Lung (tissue), 11 donors: ENCODE measurements at regions not wholly inside any gene's neighbourhood (a gene's known extent, or its start where the extent isn't known, plus 50 kb on each side); places are given as distances from the start of the nearest gene placed in this dataset.

Experiments
- ATAC-seq: fragments of 200-7000 bp; cut with Tn5 transposase; one replicate; pipeline ENCODE4 v1.9.1; 2020; ENCODE audit warnings: moderate number of reproducible peaks; ENCODE audit not compliant: insufficient read depth, low FRiP score
- DNase-seq, 3 donors: peaks; one replicate each; pipeline ENCODE4 v3.0.0-alpha.2; 2013 to 2017
- H3K27ac ChIP-seq, 2 donors: one replicate each; pipeline ENCODE4 v1.5.1; 2013; ENCODE audit warnings: mild to moderate bottlenecking in 2 of 2, moderate library complexity in 2 of 2, control low read depth in 1 of 2, inconsistent platforms in 1 of 2, low read depth in 1 of 2, low read length in 1 of 2
- H3K27me3 ChIP-seq, 3 donors: one replicate each; pipeline ENCODE4 v1.5.1; 2013; ENCODE audit warnings: low read length in 2 of 3; ENCODE audit not compliant: control insufficient read depth in 3 of 3, insufficient read depth in 3 of 3
- H3K36me3 ChIP-seq, 4 donors: one replicate each; pipeline ENCODE4 v1.5.1; 2013; ENCODE audit warnings: low read length in 4 of 4, mild to moderate bottlenecking in 1 of 4, moderate library complexity in 1 of 4; ENCODE audit not compliant: control insufficient read depth in 4 of 4, insufficient read depth in 4 of 4
- H3K4me1 ChIP-seq, 5 donors: one replicate each; pipeline ENCODE4 v1.5.1; 2013; ENCODE audit warnings: low read length in 5 of 5, mild to moderate bottlenecking in 2 of 5, moderate library complexity in 1 of 5; ENCODE audit not compliant: control insufficient read depth in 5 of 5, insufficient read depth in 5 of 5
- H3K4me3 ChIP-seq: one replicate; pipeline ENCODE4 v1.5.1; 2013; ENCODE audit warnings: mild to moderate bottlenecking, control low read depth, moderate library complexity
- H3K9ac ChIP-seq, 2 donors: one replicate each; pipeline ENCODE4 v1.5.1; 2013; ENCODE audit warnings: low read length in 2 of 2, control low read depth in 1 of 2; ENCODE audit not compliant: insufficient read depth in 1 of 2
- H3K9me3 ChIP-seq, 4 donors: one replicate each; pipeline ENCODE4 v1.5.1; 2013; ENCODE audit warnings: low read length in 3 of 4, mild to moderate bottlenecking in 1 of 4, moderate library complexity in 1 of 4; ENCODE audit not compliant: control insufficient read depth in 4 of 4, insufficient read depth in 3 of 4
- CTCF ChIP-seq: IDR thresholded peaks from 2 replicates; pipeline ENCODE4 v1.5.1; 2012; ENCODE audit warnings: mild to moderate bottlenecking; ENCODE audit errors: control extremely low read depth, extremely low read depth
- WGBS, 2 donors: extraction: QIAGEN DNeasy Blood & Tissue Kit; methylation state at CpG; one replicate each; pipeline ENCODE4 v1.1.7; 2013; 5-methylcytosine and 5-hydroxymethylcytosine counted together
- donor health status: control.
- donor health status: control.
- donor health status: Bipolar disorder and iron deficiency.
- donor health status: healthy.
- donor health status: DM: yes; HTN: yes; CAD: no.

- H3K9ac ChIP-seq, result no peak overlapping the region
- H3K27me3 ChIP-seq, result no peaks in the 10 kb centered on the region
- peaks cover 0 to 8% (median 0%) of the 10 kb centered on the region in 4 donors for H3K9me3 ChIP-seq
- DNase-seq (no peak), ATAC-seq (no peak)
- no peak for TF ChIP-seq CTCF
- H3K4me1 ChIP-seq, result peaks cover 0 to 1% (median 0%) of the 10 kb centered on the region in 5 donors
- no peak overlapping the region for H3K27ac ChIP-seq
- 75 to 78% methylated on average over 2 of the region's 2 CpGs for WGBS, 2 donors
- no peak overlapping the region for H3K4me3 ChIP-seq
- H3K36me3 ChIP-seq, result no peaks in the 10 kb centered on the region
Observed at GRCh38 chr17:71989117-71989516, 131.7 kb upstream of the SOX9 start.

GRCh38 chr17:71993363-71993762, 127.5 kb upstream of the SOX9 start:
- 92 to 93% methylated on average over 8 of the region's 8 CpGs for WGBS, 2 donors
- ATAC-seq (no peak), DNase-seq (no peak)
- H3K9me3 ChIP-seq, result peaks cover 0 to 8% (median 0%) of the 10 kb centered on the region in 4 donors
- no peaks in the 10 kb centered on the region for H3K36me3 ChIP-seq
- no peak overlapping the region for H3K4me3 ChIP-seq
- H3K27ac ChIP-seq, result no peak overlapping the region
- H3K27me3 ChIP-seq, result no peaks in the 10 kb centered on the region
- no peak for TF ChIP-seq CTCF
- no peak overlapping the region for H3K9ac ChIP-seq
- no peaks in the 10 kb centered on the region for H3K4me1 ChIP-seq

GRCh38 chr17:71995590-71995989, 125.2 kb upstream of the SOX9 start:
- H3K27me3 ChIP-seq, result no peaks in the 10 kb centered on the region
- no peak for TF ChIP-seq CTCF
- no peak for DNase-seq
- WGBS, 2 donors, result 76 to 84% methylated on average over 2 of the region's 2 CpGs
- H3K4me1 ChIP-seq, result no peaks in the 10 kb centered on the region
- no peak overlapping the region for H3K4me3 ChIP-seq
- H3K36me3 ChIP-seq, result no peaks in the 10 kb centered on the region
- H3K27ac ChIP-seq, result no peak overlapping the region
- peaks cover 0 to 8% (median 0%) of the 10 kb centered on the region in 4 donors for H3K9me3 ChIP-seq
- no peak for ATAC-seq
- no peak overlapping the region for H3K9ac ChIP-seq

- Histone ChIP-seq H3K4me1 (no peaks in the 10 kb centered on the region), H3K27ac (no peak overlapping the region), H3K9ac (no peak overlapping the region), H3K9me3 (no peaks in the 10 kb centered on the region), H3K27me3 (peaks cover 0 to 3% (median 0%) of the 10 kb centered on the region in 3 donors), H3K4me3 (no peak overlapping the region), H3K36me3 (no peaks in the 10 kb centered on the region)
- ATAC-seq (no peak), DNase-seq (no peak)
- WGBS, 2 donors, result 83 to 91% methylated on average over 2 of the region's 2 CpGs
- no peak for TF ChIP-seq CTCF
Observed at GRCh38 chr17:72004011-72004427, 116.8 kb upstream of the SOX9 start.
